C4-2B (cell line): ENCODE measurements at regions not wholly inside any gene's neighbourhood (a gene's known extent, or its start where the extent isn't known, plus 50 kb on each side); places are given as distances from the start of the nearest gene placed in this dataset.

Experiments used
- H3K27ac ChIP-seq: fragments of 450-650 bp; 2 replicates; pipeline ENCODE4 v1.5.1; 2017
- ZFX ChIP-seq: fragments of 450-650 bp; IDR thresholded peaks from 2 replicates; pipeline ENCODE4 v1.6.1; 2017
- TF ChIP-seq, protein P1 (sequence below): fragments of 450-650 bp; conservative IDR thresholded peaks from 2 replicates; pipeline ENCODE4 v1.5.1; 2017; ENCODE audit warnings: mild to moderate bottlenecking

DNA sequence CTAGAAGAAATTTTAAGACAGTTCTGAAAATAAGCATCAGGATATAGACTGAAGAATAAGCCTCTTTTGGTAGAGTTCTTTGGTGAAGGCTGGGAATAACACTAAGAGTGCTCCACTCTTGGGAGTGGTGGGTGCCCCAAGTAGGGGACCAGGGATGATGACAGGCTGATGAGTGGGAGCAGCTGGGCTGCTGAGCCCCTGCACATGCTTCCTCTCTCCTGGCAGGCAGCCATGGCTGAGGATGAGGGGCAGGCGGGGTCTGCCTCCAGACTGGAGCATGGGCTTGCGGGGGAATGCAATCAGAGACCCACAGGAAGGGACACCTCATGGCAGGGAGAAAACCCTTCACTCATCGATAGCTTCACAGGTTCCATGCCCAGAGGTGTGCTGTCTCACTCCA is 72.6 kb upstream of the RORA start:
- TF ChIP-seq, protein P1, sequence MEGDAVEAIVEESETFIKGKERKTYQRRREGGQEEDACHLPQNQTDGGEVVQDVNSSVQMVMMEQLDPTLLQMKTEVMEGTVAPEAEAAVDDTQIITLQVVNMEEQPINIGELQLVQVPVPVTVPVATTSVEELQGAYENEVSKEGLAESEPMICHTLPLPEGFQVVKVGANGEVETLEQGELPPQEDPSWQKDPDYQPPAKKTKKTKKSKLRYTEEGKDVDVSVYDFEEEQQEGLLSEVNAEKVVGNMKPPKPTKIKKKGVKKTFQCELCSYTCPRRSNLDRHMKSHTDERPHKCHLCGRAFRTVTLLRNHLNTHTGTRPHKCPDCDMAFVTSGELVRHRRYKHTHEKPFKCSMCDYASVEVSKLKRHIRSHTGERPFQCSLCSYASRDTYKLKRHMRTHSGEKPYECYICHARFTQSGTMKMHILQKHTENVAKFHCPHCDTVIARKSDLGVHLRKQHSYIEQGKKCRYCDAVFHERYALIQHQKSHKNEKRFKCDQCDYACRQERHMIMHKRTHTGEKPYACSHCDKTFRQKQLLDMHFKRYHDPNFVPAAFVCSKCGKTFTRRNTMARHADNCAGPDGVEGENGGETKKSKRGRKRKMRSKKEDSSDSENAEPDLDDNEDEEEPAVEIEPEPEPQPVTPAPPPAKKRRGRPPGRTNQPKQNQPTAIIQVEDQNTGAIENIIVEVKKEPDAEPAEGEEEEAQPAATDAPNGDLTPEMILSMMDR = no peak
- no peak overlapping the region for H3K27ac ChIP-seq

DNA sequence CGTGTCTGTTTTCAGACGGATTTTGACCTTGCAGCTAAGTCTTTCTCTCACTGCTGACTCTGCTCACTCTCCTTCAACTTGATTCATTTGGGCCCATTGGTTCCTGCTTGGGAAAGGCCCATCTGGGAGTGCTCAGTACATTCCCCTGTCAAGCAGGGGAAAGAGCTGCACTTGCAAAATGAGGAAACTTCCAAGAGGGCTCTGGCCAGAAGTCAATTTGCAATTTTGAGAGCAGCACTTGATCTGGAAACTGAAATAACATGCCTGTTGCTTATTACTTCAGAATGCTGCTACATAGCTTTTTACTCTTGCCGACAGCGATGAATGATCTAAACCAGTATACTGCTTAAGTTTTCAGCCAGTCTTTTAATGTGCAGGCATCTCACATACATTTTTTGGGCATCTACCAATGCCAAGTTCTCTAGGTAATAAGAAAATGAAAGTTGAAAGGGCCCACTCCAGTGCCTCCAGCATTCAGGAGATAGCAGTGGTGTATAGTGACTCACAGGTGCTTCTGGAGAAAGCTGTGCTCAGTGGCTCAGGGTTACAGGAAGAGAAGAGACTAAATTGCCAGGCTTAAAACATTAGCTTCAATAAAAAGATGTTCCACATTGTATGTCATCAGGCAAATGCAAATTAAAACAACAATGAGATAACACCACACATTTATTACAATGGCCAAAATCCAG is 70.1 kb upstream of the RORA start:
- no peak overlapping the region for H3K27ac ChIP-seq
- TF ChIP-seq, protein P1 = no peak
- TF ChIP-seq ZFX = no peak

DNA sequence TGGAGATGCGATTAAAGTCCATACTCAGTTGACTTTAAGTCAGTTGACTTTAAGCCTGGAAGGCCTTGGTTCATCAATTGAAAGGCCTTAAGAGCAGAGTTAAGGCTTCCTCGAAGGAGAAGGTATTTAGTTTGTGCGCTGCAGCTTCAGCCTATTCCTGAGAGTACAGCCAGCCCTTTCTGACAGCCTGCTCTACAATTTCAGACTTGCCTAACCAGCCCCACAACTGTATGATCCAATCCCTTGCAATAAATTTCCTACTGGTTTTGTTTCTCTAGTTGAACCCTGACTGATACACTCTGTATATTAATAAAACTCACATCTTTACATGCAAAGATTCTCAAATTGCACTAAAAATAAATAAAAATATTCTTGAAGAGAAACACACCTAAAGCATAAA is 66.1 kb upstream of the RORA start:
- TF ChIP-seq ZFX = no peak
- TF ChIP-seq, protein P1 = no peak
- H3K27ac ChIP-seq = no peak overlapping the region

DNA sequence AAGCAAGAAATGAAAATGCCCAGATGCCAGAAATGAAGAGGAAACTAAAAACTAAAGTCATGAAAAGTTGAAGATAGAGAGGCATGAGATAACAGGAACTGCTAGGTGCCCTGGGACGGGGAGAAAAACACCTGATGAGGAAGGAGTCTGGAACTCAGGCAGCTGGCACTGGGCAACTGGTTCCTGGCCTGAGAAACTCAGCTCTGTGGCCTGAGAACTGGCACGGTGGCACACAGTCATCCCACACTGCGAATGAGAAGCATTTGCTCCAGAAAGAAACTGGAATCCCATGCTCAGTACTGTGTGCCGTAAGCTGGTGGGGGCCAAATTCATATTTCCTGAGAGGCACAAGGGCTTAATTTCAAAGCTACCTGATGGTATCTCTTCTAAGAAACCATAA is 53.6 kb upstream of the RORA start:
- no peak for TF ChIP-seq ZFX
- TF ChIP-seq, protein P1 = no peak
- H3K27ac ChIP-seq = no peak overlapping the region

DNA sequence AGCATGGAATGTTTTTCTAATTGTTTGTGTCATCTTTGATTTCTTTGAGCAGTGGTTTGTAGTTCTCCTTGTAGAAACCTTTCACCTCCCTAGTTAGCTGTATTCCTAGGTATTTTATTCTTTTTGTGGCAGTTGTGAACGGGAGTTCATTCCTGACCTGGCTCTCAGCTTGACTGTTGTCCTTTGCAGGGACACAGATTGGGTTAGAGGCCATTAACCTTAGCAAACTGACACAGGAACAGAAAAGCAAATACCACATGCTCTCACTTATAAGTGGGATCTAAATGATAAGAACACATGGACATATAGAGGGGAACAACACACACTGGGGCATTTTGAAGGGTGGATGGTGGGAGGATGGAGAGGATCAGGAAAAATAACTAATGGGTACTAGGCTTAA is 52.2 kb upstream of the RORA start:
- H3K27ac ChIP-seq = no peak overlapping the region
- no peak for TF ChIP-seq ZFX
- TF ChIP-seq, protein P1 = no peak
